GM23338 (cell line): ENCODE measurements at regions not wholly inside any gene's neighbourhood (a gene's known extent, or its start where the extent isn't known, plus 50 kb on each side); places are given as distances from the start of the nearest gene placed in this dataset.
A peak's percentile ranks its signal among the peaks of the same experiment; 100 is the strongest.

Experiments used
- ATAC-seq: fragments of 200-7000 bp; cut with Tn5 transposase; 3 replicates; pipeline ENCODE4 v1.9.1; 2020
- DNase-seq: peaks from one replicate; pipeline ENCODE4 v3.0.0-alpha.2; 2015; ENCODE audit warnings: low spot score
- H2AFZ ChIP-seq: fragments of 200-600 bp; sonication (generic); 2 replicates; pipeline ENCODE4 v1.8.0; 2016; ENCODE audit warnings: antibody characterized with exemption, mild to moderate bottlenecking, moderate library complexity
- H3F3A ChIP-seq: fragments of 200-600 bp; sonication (generic); replicated peaks from 2 replicates; pipeline ENCODE4 v1.8.0; 2017; ENCODE audit warnings: antibody characterized with exemption, mixed run types, low read depth
- H3K27ac ChIP-seq: fragments of 200-600 bp; sonication (generic); 2 replicates; pipeline ENCODE4 v1.6.1; 2016; ENCODE audit warnings: low read depth
- H3K27me3 ChIP-seq: fragments of 200-600 bp; sonication (generic); 2 replicates; pipeline ENCODE4 v1.8.0; 2016; ENCODE audit warnings: mild to moderate bottlenecking, mixed run types, moderate library complexity; ENCODE audit not compliant: insufficient read depth
- H3K36me3 ChIP-seq: fragments of 200-600 bp; sonication (generic); 2 replicates; pipeline ENCODE4 v1.8.0; 2016; ENCODE audit warnings: mild to moderate bottlenecking; ENCODE audit not compliant: insufficient read depth
- H3K4me1 ChIP-seq: fragments of 200-600 bp; sonication (generic); 2 replicates; pipeline ENCODE4 v1.8.0; 2016; ENCODE audit warnings: mild to moderate bottlenecking, moderate library complexity; ENCODE audit not compliant: insufficient read depth
- H3K4me2 ChIP-seq: fragments of 200-600 bp; sonication (generic); 2 replicates; pipeline ENCODE4 v1.7.1; 2017; ENCODE audit warnings: mixed run types
- H3K4me3 ChIP-seq: fragments of 200-600 bp; sonication (generic); 2 replicates; pipeline ENCODE4 v1.6.1; 2016; ENCODE audit warnings: mixed run types
- H3K79me2 ChIP-seq: fragments of 200-600 bp; sonication (generic); replicated peaks from 2 replicates; pipeline ENCODE4 v1.8.0; 2017; ENCODE audit warnings: mild to moderate bottlenecking; ENCODE audit not compliant: insufficient read depth
- H3K9me2 ChIP-seq: fragments of 200-600 bp; sonication (generic); 2 replicates; pipeline ENCODE4 v1.8.0; 2017; ENCODE audit not compliant: insufficient read depth
- H4K20me1 ChIP-seq: fragments of 200-600 bp; sonication (generic); replicated peaks from 2 replicates; pipeline ENCODE4 v1.8.0; 2017; ENCODE audit warnings: mild to moderate bottlenecking; ENCODE audit not compliant: insufficient read depth
- H3K27ac Mint-ChIP-seq: 2 replicates; pipeline ENCODE4 v1.8.0; 2020; ENCODE audit warnings: inconsistent platforms, mild to moderate bottlenecking, moderate library complexity, mixed read lengths
- H3K27me3 Mint-ChIP-seq: 3 replicates; pipeline ENCODE4 v1.8.0; 2022; ENCODE audit warnings: low read depth, mild to moderate bottlenecking, moderate library complexity, mixed read lengths, inconsistent platforms; ENCODE audit not compliant: insufficient read depth, poor library complexity
- H3K36me3 Mint-ChIP-seq: 3 replicates; pipeline ENCODE4 v1.8.0; 2021; ENCODE audit warnings: low read depth, mild to moderate bottlenecking, inconsistent platforms, moderate library complexity, mixed read lengths
- H3K4me1 Mint-ChIP-seq: 3 replicates; pipeline ENCODE4 v1.8.0; 2020; ENCODE audit warnings: mild to moderate bottlenecking, inconsistent platforms, mixed read lengths
- H3K4me3 Mint-ChIP-seq: 3 replicates; pipeline ENCODE4 v1.8.0; 2021; ENCODE audit warnings: moderate library complexity, mild to moderate bottlenecking, inconsistent platforms, mixed read lengths
- H3K9me3 Mint-ChIP-seq: 3 replicates; pipeline ENCODE4 v1.8.0; 2020; ENCODE audit warnings: moderate library complexity, mild to moderate bottlenecking, inconsistent platforms, mixed read lengths
- CREB1 ChIP-seq: fragments of 250-450 bp; sonication (Bioruptor Pico); IDR thresholded peaks from 2 replicates; pipeline ENCODE4 v1.5.0; 2020; ENCODE audit warnings: low read depth, mild to moderate bottlenecking, moderate library complexity
- EZH2phosphoT487 ChIP-seq: fragments of 200-600 bp; sonication (generic); IDR thresholded peaks from one replicate; pipeline ENCODE4 v1.8.1; 2018; ENCODE audit warnings: antibody characterized with exemption; ENCODE audit not compliant: unreplicated experiment
- NANOG ChIP-seq: IDR thresholded peaks from 2 replicates; pipeline ENCODE4 v1.6.1; 2016; ENCODE audit warnings: antibody characterized with exemption, borderline replicate concordance
- POLR2AphosphoS5 ChIP-seq: IDR thresholded peaks from 2 replicates; pipeline ENCODE4 v1.6.1; 2016; ENCODE audit warnings: antibody characterized with exemption, low read depth
- STAT1 ChIP-seq: IDR thresholded peaks from one replicate; pipeline ENCODE4 v1.6.1; 2016; ENCODE audit warnings: antibody characterized with exemption; ENCODE audit not compliant: unreplicated experiment
- ZNF114 ChIP-seq: fragments of 250-450 bp; sonication (Bioruptor Pico); IDR thresholded peaks from 2 replicates; pipeline ENCODE4 v1.5.0; 2020; ENCODE audit warnings: mild to moderate bottlenecking, moderate library complexity
- ZNF331 ChIP-seq: fragments of 250-450 bp; sonication (Bioruptor Pico); IDR thresholded peaks from 2 replicates; pipeline ENCODE4 v1.5.0; 2020; ENCODE audit warnings: low read depth, mild to moderate bottlenecking, moderate library complexity
- TF ChIP-seq, protein P1 (sequence below): fragments of 250-450 bp; sonication (Bioruptor Pico); IDR thresholded peaks from 2 replicates; pipeline ENCODE4 v1.5.0; 2020; ENCODE audit warnings: mild to moderate bottlenecking, moderate library complexity
- TF ChIP-seq, protein P2 (sequence below): IDR thresholded peaks from 2 replicates; pipeline ENCODE4 v1.6.1; 2016; ENCODE audit warnings: antibody characterized with exemption

DNA sequence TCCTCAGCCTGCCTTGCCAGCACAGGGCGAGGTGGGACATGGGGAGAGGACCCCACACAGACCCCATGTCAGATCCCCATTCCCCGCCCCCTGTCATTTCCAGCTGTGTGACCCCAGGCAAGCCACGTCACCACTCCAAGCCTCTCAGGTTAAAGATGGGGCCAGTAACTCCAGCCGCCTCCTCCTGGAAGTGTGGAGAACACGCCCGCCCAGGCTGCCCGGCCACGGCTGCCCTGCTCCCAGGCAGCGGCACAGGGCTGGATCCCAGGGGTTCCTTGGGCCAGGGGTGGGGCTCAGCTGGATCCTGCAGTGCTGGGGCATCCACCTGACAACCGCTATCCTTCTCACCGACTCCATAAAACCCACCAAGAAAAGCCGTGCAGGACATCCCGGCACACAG lies 86.1 kb downstream of the PDGFA start (continued):
- TF ChIP-seq, protein P1, sequence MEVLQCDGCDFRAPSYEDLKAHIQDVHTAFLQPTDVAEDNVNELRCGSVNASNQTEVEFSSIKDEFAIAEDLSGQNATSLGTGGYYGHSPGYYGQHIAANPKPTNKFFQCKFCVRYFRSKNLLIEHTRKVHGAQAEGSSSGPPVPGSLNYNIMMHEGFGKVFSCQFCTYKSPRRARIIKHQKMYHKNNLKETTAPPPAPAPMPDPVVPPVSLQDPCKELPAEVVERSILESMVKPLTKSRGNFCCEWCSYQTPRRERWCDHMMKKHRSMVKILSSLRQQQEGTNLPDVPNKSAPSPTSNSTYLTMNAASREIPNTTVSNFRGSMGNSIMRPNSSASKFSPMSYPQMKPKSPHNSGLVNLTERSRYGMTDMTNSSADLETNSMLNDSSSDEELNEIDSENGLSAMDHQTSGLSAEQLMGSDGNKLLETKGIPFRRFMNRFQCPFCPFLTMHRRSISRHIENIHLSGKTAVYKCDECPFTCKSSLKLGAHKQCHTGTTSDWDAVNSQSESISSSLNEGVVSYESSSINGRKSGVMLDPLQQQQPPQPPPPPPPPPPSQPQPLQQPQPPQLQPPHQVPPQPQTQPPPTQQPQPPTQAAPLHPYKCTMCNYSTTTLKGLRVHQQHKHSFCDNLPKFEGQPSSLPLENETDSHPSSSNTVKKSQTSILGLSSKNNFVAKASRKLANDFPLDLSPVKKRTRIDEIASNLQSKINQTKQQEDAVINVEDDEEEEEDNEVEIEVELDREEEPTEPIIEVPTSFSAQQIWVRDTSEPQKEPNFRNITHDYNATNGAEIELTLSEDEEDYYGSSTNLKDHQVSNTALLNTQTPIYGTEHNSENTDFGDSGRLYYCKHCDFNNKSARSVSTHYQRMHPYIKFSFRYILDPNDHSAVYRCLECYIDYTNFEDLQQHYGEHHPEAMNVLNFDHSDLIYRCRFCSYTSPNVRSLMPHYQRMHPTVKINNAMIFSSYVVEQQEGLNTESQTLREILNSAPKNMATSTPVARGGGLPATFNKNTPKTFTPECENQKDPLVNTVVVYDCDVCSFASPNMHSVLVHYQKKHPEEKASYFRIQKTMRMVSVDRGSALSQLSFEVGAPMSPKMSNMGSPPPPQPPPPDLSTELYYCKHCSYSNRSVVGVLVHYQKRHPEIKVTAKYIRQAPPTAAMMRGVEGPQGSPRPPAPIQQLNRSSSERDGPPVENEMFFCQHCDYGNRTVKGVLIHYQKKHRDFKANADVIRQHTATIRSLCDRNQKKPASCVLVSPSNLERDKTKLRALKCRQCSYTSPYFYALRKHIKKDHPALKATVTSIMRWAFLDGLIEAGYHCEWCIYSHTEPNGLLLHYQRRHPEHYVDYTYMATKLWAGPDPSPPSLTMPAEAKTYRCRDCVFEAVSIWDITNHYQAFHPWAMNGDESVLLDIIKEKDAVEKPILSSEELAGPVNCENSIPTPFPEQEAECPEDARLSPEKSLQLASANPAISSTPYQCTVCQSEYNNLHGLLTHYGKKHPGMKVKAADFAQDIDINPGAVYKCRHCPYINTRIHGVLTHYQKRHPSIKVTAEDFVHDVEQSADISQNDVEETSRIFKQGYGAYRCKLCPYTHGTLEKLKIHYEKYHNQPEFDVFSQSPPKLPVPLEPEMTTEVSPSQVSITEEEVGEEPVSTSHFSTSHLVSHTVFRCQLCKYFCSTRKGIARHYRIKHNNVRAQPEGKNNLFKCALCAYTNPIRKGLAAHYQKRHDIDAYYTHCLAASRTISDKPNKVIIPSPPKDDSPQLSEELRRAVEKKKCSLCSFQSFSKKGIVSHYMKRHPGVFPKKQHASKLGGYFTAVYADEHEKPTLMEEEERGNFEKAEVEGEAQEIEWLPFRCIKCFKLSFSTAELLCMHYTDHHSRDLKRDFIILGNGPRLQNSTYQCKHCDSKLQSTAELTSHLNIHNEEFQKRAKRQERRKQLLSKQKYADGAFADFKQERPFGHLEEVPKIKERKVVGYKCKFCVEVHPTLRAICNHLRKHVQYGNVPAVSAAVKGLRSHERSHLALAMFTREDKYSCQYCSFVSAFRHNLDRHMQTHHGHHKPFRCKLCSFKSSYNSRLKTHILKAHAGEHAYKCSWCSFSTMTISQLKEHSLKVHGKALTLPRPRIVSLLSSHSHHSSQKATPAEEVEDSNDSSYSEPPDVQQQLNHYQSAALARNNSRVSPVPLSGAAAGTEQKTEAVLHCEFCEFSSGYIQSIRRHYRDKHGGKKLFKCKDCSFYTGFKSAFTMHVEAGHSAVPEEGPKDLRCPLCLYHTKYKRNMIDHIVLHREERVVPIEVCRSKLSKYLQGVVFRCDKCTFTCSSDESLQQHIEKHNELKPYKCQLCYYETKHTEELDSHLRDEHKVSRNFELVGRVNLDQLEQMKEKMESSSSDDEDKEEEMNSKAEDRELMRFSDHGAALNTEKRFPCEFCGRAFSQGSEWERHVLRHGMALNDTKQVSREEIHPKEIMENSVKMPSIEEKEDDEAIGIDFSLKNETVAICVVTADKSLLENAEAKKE (CRISPR knock-in tag), result no peak
- no peak for TF ChIP-seq EZH2phosphoT487
- TF ChIP-seq POLR2AphosphoS5, result no peak
- TF ChIP-seq, protein P2, sequence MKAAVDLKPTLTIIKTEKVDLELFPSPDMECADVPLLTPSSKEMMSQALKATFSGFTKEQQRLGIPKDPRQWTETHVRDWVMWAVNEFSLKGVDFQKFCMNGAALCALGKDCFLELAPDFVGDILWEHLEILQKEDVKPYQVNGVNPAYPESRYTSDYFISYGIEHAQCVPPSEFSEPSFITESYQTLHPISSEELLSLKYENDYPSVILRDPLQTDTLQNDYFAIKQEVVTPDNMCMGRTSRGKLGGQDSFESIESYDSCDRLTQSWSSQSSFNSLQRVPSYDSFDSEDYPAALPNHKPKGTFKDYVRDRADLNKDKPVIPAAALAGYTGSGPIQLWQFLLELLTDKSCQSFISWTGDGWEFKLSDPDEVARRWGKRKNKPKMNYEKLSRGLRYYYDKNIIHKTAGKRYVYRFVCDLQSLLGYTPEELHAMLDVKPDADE, result no peak
- TF ChIP-seq ZNF114 (CRISPR knock-in tag), result no peak
- no peak for TF ChIP-seq CREB1 (CRISPR knock-in tag)
- TF ChIP-seq STAT1, result no peak
- no peak for TF ChIP-seq NANOG

DNA sequence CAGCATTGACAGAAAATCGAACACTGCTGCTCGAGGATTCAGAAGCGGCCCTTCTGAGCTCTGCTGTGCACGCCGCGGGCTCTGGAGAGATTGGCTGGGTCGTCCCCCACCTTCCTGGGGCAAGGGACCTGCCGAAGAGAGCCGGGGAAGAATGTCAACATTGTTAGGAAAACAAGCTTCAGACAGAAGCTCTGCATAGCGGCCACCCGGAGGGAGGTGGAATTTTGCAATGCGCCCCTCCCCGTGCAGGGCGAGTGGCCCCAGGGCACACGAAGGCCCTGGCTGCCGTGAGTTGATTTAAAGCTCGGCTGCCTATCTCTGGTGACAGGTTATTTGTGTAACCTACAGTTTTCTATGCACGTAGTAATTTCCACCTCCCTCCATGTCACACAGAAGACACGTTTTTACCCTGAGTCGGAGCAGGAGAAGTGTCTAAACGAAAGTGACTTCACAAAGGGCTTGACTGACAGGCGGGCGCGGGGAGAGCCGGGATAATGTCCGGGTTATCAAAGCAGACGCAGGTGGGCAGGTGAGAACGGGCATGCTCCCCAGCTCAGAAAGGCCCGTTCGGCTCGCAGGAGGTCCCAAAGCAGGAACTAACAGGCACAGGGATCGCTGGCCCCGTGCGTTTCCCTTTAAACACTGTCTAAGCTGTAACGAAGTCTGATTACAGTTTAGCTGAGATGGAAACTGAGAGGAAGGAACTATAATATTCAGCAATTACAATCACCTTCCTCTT lies 84.6 kb downstream of the PDGFA start:
- peak overlapping the region; percentile 77 for H3K27ac Mint-ChIP-seq
- Histone ChIP-seq H4K20me1 (no peaks in the 10 kb centered on the region), H3K4me3 (no peak overlapping the region), H3K4me2 (peak overlapping the region; percentile 51), H3K79me2 (no peaks in the 10 kb centered on the region), H3K36me3 (no peaks in the 10 kb centered on the region), H2AFZ (peak overlapping the region; percentile 64), H3K9me2 (no peaks in the 10 kb centered on the region), H3K27me3 (no peaks in the 10 kb centered on the region), H3K27ac (no peak overlapping the region), H3K4me1 (peaks cover 8% of the 10 kb centered on the region; the same call in 1 of the 2 replicates), H3F3A (no peaks in the 10 kb centered on the region; the same call in 1 of the 2 replicates)
- H3K36me3 Mint-ChIP-seq, result no peaks in the 10 kb centered on the region; the same call in 2 of the 3 replicates
- no peaks in the 10 kb centered on the region for H3K9me3 Mint-ChIP-seq
- peaks cover 4% of the 10 kb centered on the region for H3K27me3 Mint-ChIP-seq
- peaks cover 19% of the 10 kb centered on the region for H3K4me1 Mint-ChIP-seq
- peak; percentile 81 for DNase-seq
- peak; percentile 82 for ATAC-seq
- H3K4me3 Mint-ChIP-seq, result peak overlapping the region; percentile 42; the same call in 2 of the 3 replicates
- TF ChIP-seq, protein P1 (CRISPR knock-in tag), result no peak
- TF ChIP-seq ZNF331 (CRISPR knock-in tag), result no peak
